HG03103 (cell line): ENCODE measurements at regions not wholly inside any gene's neighbourhood (a gene's known extent, or its start where the extent isn't known, plus 50 kb on each side); places are given as distances from the start of the nearest gene placed in this dataset.
"Not testable (repeated sequence)": the region's sequence is repeated elsewhere in the genome, so short reads cannot be mapped to it uniquely, and the experiment has no call there.

Source experiments
- ATAC-seq: cut with Tn5 transposase; IDR thresholded peaks from one replicate; pipeline ENCODE4 v1.9.1; 2021; ENCODE audit warnings: low read depth; ENCODE audit not compliant: unreplicated experiment

GRCh38 chr12:9380650-9381049 is 172.5 kb upstream of the PZP start:
- ATAC-seq, result no peak

- ATAC-seq, result no peak
These were observed 171.0 kb upstream of the PZP start for GRCh38 chr12:9379023-9379742.

- ATAC-seq, result no peak
These were observed 170.2 kb upstream of the PZP start for GRCh38 chr12:9378430-9378835.

GRCh38 chr12:9372202-9372601 is 164.0 kb upstream of the PZP start:
- ATAC-seq, result no peak

GRCh38 chr12:9367828-9368227 is 159.6 kb upstream of the PZP start:
- ATAC-seq, result no peak

- ATAC-seq, result no peak
These were observed 159.0 kb upstream of the PZP start for GRCh38 chr12:9367201-9367600.

- no peak for ATAC-seq
These were observed 157.1 kb upstream of the PZP start for GRCh38 chr12:9365296-9365695.

- ATAC-seq, result peak; percentile 81
These were observed 156.3 kb upstream of the PZP start for GRCh38 chr12:9364224-9365176.

GRCh38 chr12:9363145-9363544 is 154.9 kb upstream of the PZP start:
- no peak for ATAC-seq

- no peak for ATAC-seq
These were observed 153.7 kb upstream of the PZP start for GRCh38 chr12:9361879-9362326.

- ATAC-seq, result not testable (repeated sequence)
These were observed 146.0 kb upstream of the PZP start for GRCh38 chr12:9354009-9354754.

- ATAC-seq, result no peak
These were observed 142.9 kb upstream of the PZP start for GRCh38 chr12:9351136-9351535.

GRCh38 chr12:9349888-9350885 is 142.0 kb upstream of the PZP start:
- ATAC-seq, result no peak

- ATAC-seq, result no peak
These were observed 140.8 kb upstream of the PZP start for GRCh38 chr12:9348906-9349518.

- no peak for ATAC-seq
These were observed 139.3 kb upstream of the PZP start for GRCh38 chr12:9347328-9348127.

- no peak for ATAC-seq
These were observed 138.7 kb upstream of the PZP start for GRCh38 chr12:9346866-9347327.

GRCh38 chr12:9345171-9345570 is 137.0 kb upstream of the PZP start:
- ATAC-seq, result no peak

- no peak for ATAC-seq
These were observed 136.3 kb upstream of the PZP start for GRCh38 chr12:9344541-9344940.
